H1 (cell line): ENCODE measurements at regions not wholly inside any gene's neighbourhood (a gene's known extent, or its start where the extent isn't known, plus 50 kb on each side); places are given as distances from the start of the nearest gene placed in this dataset.

Experiments used
- CTCF ChIA-PET: fragments of 300-600 bp; sonication (Branson Sonifier 250); formaldehyde crosslinking; loops from one replicate; lab custom pipeline; 2021; ENCODE audit not compliant: partially characterized antibody; lab: Charles Lee
- POLR2A ChIA-PET: fragments of 300-600 bp; sonication (Branson Sonifier 250); formaldehyde crosslinking; loops from one replicate; lab custom pipeline; 2021; ENCODE audit warnings: inconsistent platforms; ENCODE audit not compliant: partially characterized antibody; lab: Charles Lee
- DNase-seq, 2 experiments: peaks; one replicate each; pipeline versions ENCODE4 v3.0.0 to v3.0.0-alpha.2; 2010 to 2022; ENCODE audit warnings: low spot score in 2 of 2, low read depth in 1 of 2, mixed read lengths in 1 of 2
- FAIRE-seq: peaks from 2 replicates; lab custom pipeline; 2011; peaks lifted over from hg19 to GRCh38; lab: Jason Lieb, UNC
- H2AFZ ChIP-seq: 2 replicates; pipeline ENCODE4 v1.8.1; 2012; ENCODE audit warnings: low read length, inconsistent platforms
- H2AK5ac ChIP-seq: 2 replicates; pipeline ENCODE4 v1.6.1; 2013; ENCODE audit warnings: low read depth, low read length
- H2BK120ac ChIP-seq: replicated peaks from 2 replicates; pipeline ENCODE3; 2013; ENCODE audit warnings: low read depth, low read length, inconsistent platforms
- H2BK12ac ChIP-seq: 2 replicates; pipeline ENCODE4 v1.6.1; 2013; ENCODE audit warnings: low read depth, low read length
- H2BK15ac ChIP-seq: 2 replicates; pipeline ENCODE4 v1.6.1; 2013; ENCODE audit warnings: low read length
- H2BK20ac ChIP-seq: 2 replicates; pipeline ENCODE4 v1.6.1; 2013; ENCODE audit warnings: low read length
- H2BK5ac ChIP-seq: 2 replicates; pipeline ENCODE4 v1.6.1; 2013; ENCODE audit warnings: low read depth, low read length
- H3K14ac ChIP-seq: 2 replicates; pipeline ENCODE4 v1.6.1; 2013; ENCODE audit warnings: inconsistent platforms; ENCODE audit not compliant: insufficient read length
- H3K18ac ChIP-seq: 2 replicates; pipeline ENCODE4 v1.6.1; 2013; ENCODE audit warnings: low read length; ENCODE audit errors: extremely low read depth
- H3K23ac ChIP-seq: 2 replicates; pipeline ENCODE4 v1.6.1; 2013; ENCODE audit warnings: inconsistent platforms; ENCODE audit not compliant: insufficient read length
- H3K23me2 ChIP-seq: 2 replicates; pipeline ENCODE4 v1.6.1; 2013; ENCODE audit warnings: low read depth, low read length
- H3K27ac ChIP-seq: 2 replicates; pipeline ENCODE4 v1.6.1; 2011; ENCODE audit warnings: low read depth, low read length, inconsistent platforms
- H3K27me3 ChIP-seq, 4 experiments: replicated peaks in 1 of 4; 1 replicate in 1 of 4; 2 replicates in 3 of 4; pipeline versions ENCODE4 v1.6.1 to v1.8.1; 2011 to 2013; ENCODE audit warnings: low read length in 3 of 4, mild to moderate bottlenecking in 3 of 4, inconsistent platforms in 2 of 4, mixed read lengths in 2 of 4, moderate library complexity in 1 of 4; ENCODE audit not compliant: control insufficient read depth in 3 of 4, insufficient read depth in 3 of 4; ENCODE audit errors: extremely low read depth in 1 of 4
- H3K36me3 ChIP-seq, 4 experiments: 2 replicates each; pipeline versions ENCODE4 v1.6.1 to v1.8.1; 2011 to 2013; ENCODE audit warnings: mild to moderate bottlenecking in 4 of 4, low read length in 3 of 4, moderate library complexity in 2 of 4, control low read depth in 1 of 4, inconsistent platforms in 1 of 4; ENCODE audit not compliant: insufficient read depth in 4 of 4, control insufficient read depth in 2 of 4
- H3K4ac ChIP-seq: replicated peaks from 2 replicates; pipeline ENCODE3; 2013; ENCODE audit warnings: low read length, low read depth, mixed read lengths, inconsistent platforms; ENCODE audit not compliant: insufficient read length
- H3K4me1 ChIP-seq, 4 experiments: replicated peaks in 1 of 4; 1 replicate in 1 of 4; 2 replicates in 3 of 4; pipeline versions ENCODE4 v1.6.1 to v1.8.1; 2011 to 2013; ENCODE audit warnings: low read length in 3 of 4, inconsistent platforms in 2 of 4, mixed read lengths in 1 of 4; ENCODE audit not compliant: insufficient read depth in 4 of 4, control insufficient read depth in 3 of 4
- H3K4me2 ChIP-seq, 2 experiments: 2 replicates each; pipeline versions ENCODE4 v1.6.1 to v1.8.1; 2011 to 2013; ENCODE audit warnings: low read depth in 2 of 2, low read length in 2 of 2, control low read depth in 1 of 2, inconsistent platforms in 1 of 2, mild to moderate bottlenecking in 1 of 2; ENCODE audit not compliant: insufficient read depth in 1 of 2
- H3K4me3 ChIP-seq, 4 experiments: fragments of 200-600, 300-600 bp in 1 of 4; sonication (generic), shearing (Covaris generic), sonication (Bioruptor Twin) in 1 of 4; 2 replicates each; pipeline versions ENCODE4 v1.5.1 to v1.8.1; 2011 to 2016; ENCODE audit warnings: low read length in 4 of 4, low read depth in 3 of 4, control low read depth in 2 of 4, inconsistent platforms in 2 of 4, mild to moderate bottlenecking in 2 of 4, mixed read lengths in 1 of 4, moderate library complexity in 1 of 4; ENCODE audit not compliant: insufficient read depth in 2 of 4; ENCODE audit errors: extremely low read depth in 1 of 4
- H3K56ac ChIP-seq: replicated peaks from 2 replicates; pipeline ENCODE3; 2013; ENCODE audit warnings: low read depth, mild to moderate bottlenecking, mixed read lengths, low read length, inconsistent platforms; ENCODE audit not compliant: insufficient read length
- H3K79me1 ChIP-seq: 2 replicates; pipeline ENCODE4 v1.6.1; 2013; ENCODE audit warnings: low read depth, low read length, control low read depth
- H3K79me2 ChIP-seq, 2 experiments: 2 replicates each; pipeline versions ENCODE4 v1.6.1 to v1.8.1; 2012 to 2013; ENCODE audit warnings: low read length in 2 of 2, mild to moderate bottlenecking in 2 of 2, inconsistent platforms in 1 of 2; ENCODE audit not compliant: insufficient read depth in 2 of 2, control insufficient read depth in 1 of 2
- H3K9ac ChIP-seq, 4 experiments: replicated peaks in 1 of 4; 1 replicate in 1 of 4; 2 replicates in 3 of 4; pipeline versions ENCODE4 v1.6.1 to v1.8.1; 2011 to 2013; ENCODE audit warnings: low read depth in 3 of 4, low read length in 3 of 4, control low read depth in 2 of 4, mild to moderate bottlenecking in 2 of 4, moderate library complexity in 2 of 4, inconsistent platforms in 1 of 4; ENCODE audit errors: extremely low read depth in 1 of 4
- H3K9me3 ChIP-seq, 2 experiments: 2 replicates each; pipeline versions ENCODE4 v1.6.1 to v1.8.1; 2012 to 2013; ENCODE audit warnings: mild to moderate bottlenecking in 2 of 2, moderate library complexity in 2 of 2, control low read depth in 1 of 2, inconsistent platforms in 1 of 2, low read depth in 1 of 2, low read length in 1 of 2, mixed read lengths in 1 of 2; ENCODE audit not compliant: insufficient read depth in 2 of 2
- H4K20me1 ChIP-seq, 2 experiments: replicated peaks in 1 of 2; 2 replicates each; pipeline versions ENCODE3 to v1.8.1; 2011 to 2013; ENCODE audit warnings: inconsistent platforms in 2 of 2, low read length in 2 of 2, mild to moderate bottlenecking in 1 of 2; ENCODE audit not compliant: insufficient read depth in 2 of 2, control insufficient read depth in 1 of 2
- H4K5ac ChIP-seq: 2 replicates; pipeline ENCODE4 v1.6.1; 2013; ENCODE audit warnings: low read length, low read depth, mixed read lengths, inconsistent platforms; ENCODE audit not compliant: insufficient read length
- H4K8ac ChIP-seq: 2 replicates; pipeline ENCODE4 v1.8.0; 2013; ENCODE audit warnings: mild to moderate bottlenecking, moderate library complexity, low read length, inconsistent platforms; ENCODE audit not compliant: insufficient read depth; ENCODE audit errors: extremely low read depth
- H4K91ac ChIP-seq: replicated peaks from 2 replicates; pipeline ENCODE3; 2013; ENCODE audit warnings: low read length, mixed read lengths, inconsistent platforms; ENCODE audit not compliant: insufficient read length
- CEBPB ChIP-seq: IDR thresholded peaks from 2 replicates; pipeline ENCODE4 v1.6.1; 2012; ENCODE audit warnings: low read depth, low read length
- CTCF ChIP-seq, 3 experiments: IDR thresholded peaks; 1 replicate in 2 of 3; 2 replicates in 1 of 3; pipeline versions ENCODE4 v1.5.1 to v1.6.1; 2011; ENCODE audit warnings: low read length in 3 of 3, mild to moderate bottlenecking in 3 of 3, inconsistent platforms in 2 of 3, low read depth in 1 of 3, moderate library complexity in 1 of 3; ENCODE audit not compliant: insufficient read depth in 1 of 3; ENCODE audit errors: control extremely low read depth in 1 of 3
- HDAC2 ChIP-seq, 2 experiments: fragments of 300-600 bp in 1 of 2; sonication (generic) in 1 of 2; IDR thresholded peaks; 2 replicates each; pipeline ENCODE4 v1.6.1; 2011 to 2012; ENCODE audit warnings: low read depth in 2 of 2, low read length in 2 of 2, mild to moderate bottlenecking in 2 of 2, moderate library complexity in 2 of 2, borderline replicate concordance in 1 of 2, inconsistent platforms in 1 of 2
- HDAC6 ChIP-seq: IDR thresholded peaks from one replicate; pipeline ENCODE4 v1.7.1; 2012; ENCODE audit warnings: low read depth, mild to moderate bottlenecking, inconsistent platforms, low read length, moderate library complexity
- KDM5A ChIP-seq: fragments of 200-600 bp; IDR thresholded peaks from 2 replicates; pipeline ENCODE4 v1.7.1; 2012; ENCODE audit warnings: mild to moderate bottlenecking, low read length, inconsistent platforms, mixed read lengths
- NRF1 ChIP-seq: IDR thresholded peaks from 2 replicates; pipeline ENCODE4 v1.6.1; 2011; ENCODE audit warnings: mild to moderate bottlenecking, low read depth, low read length, improper control_type of control experiment
- POLR2AphosphoS5 ChIP-seq: IDR thresholded peaks from 2 replicates; pipeline ENCODE4 v1.6.1; 2011; ENCODE audit warnings: low read depth, low read length
- SUZ12 ChIP-seq: fragments of 200-600 bp; sonication (generic); IDR thresholded peaks from 2 replicates; pipeline ENCODE4 v1.6.1; 2012; ENCODE audit warnings: mild to moderate bottlenecking, inconsistent platforms, low read length, moderate library complexity, mixed read lengths
- TAF7 ChIP-seq: optimal IDR thresholded peaks from 2 replicates; pipeline ENCODE3; 2011; ENCODE audit warnings: low read depth, mild to moderate bottlenecking, inconsistent platforms, low read length, moderate library complexity, borderline replicate concordance
- WGBS, 2 experiments: shearing (Covaris generic) in 1 of 2; methylation state at CpG; one replicate each; pipeline versions ENCODE4 v1.1.6 to v1.1.7; 2013 to 2015; ENCODE audit warnings: low lambda C conversion rate in 2 of 2, mixed read lengths in 2 of 2, inconsistent platforms in 1 of 2, low coverage in 1 of 2, missing lambda C conversion rate in 1 of 2; ENCODE audit not compliant: insufficient replicate concordance in 2 of 2, insufficient coverage in 1 of 2, insufficient read length in 1 of 2; ENCODE audit errors: extremely low coverage in 1 of 2, missing lambda C conversion rate in 1 of 2; 5-methylcytosine and 5-hydroxymethylcytosine counted together
- TF ChIP-seq, protein P1 (sequence below): IDR thresholded peaks from 2 replicates; pipeline ENCODE4 v1.6.1; 2012; ENCODE audit warnings: inconsistent platforms

- H2BK20ac ChIP-seq: no peak overlapping the region
- no peak overlapping the region for H2BK12ac ChIP-seq
- no peaks in the 10 kb centered on the region for H3K27me3 ChIP-seq
- no peak overlapping the region for H3K4ac ChIP-seq
- H3K4me3 ChIP-seq: no peak overlapping the region
- no peak overlapping the region for H3K14ac ChIP-seq
- H4K20me1 ChIP-seq: no peaks in the 10 kb centered on the region
- H2AK5ac ChIP-seq: no peak overlapping the region
- H3K79me2 ChIP-seq: no peaks in the 10 kb centered on the region
- no peak overlapping the region for H2BK15ac ChIP-seq
- no peak overlapping the region for H3K23ac ChIP-seq
- no peaks in the 10 kb centered on the region for H3K4me1 ChIP-seq
- H2AFZ ChIP-seq: no peak overlapping the region
- H3K36me3 ChIP-seq: no peaks in the 10 kb centered on the region
- POLR2A ChIA-PET: no interaction called here
- H3K23me2 ChIP-seq: no peaks in the 10 kb centered on the region
- H4K5ac ChIP-seq: no peak overlapping the region
- H3K9ac ChIP-seq: no peak overlapping the region
- DNase-seq: no peak
- no peak overlapping the region for H3K4me2 ChIP-seq
- no peaks in the 10 kb centered on the region for H3K79me1 ChIP-seq
- no peak overlapping the region for H3K18ac ChIP-seq
- H4K8ac ChIP-seq: no peak overlapping the region
- H3K9me3 ChIP-seq: peaks cover 2 to 3% of the 10 kb centered on the region in 2 experiments; a peak in 2 of 4 replicates
- H4K91ac ChIP-seq: no peak overlapping the region
- H3K27ac ChIP-seq: no peak overlapping the region
- CTCF ChIA-PET: interaction anchor here (2.2 kb wide), 1 partner anchor 15 kb away, joined by 5 read pairs; no protein-coding TSS in a partner anchor
- WGBS, 2 experiments: 100% methylated on average over 5 of the region's 5 CpGs; no CpG with 5 or more reads in 1 of the 2 experiments
- no peak overlapping the region for H3K56ac ChIP-seq
- H2BK120ac ChIP-seq: no peak overlapping the region
- no peak for FAIRE-seq
- no peak overlapping the region for H2BK5ac ChIP-seq
- TF ChIP-seq HDAC6: no peak
- TF ChIP-seq NRF1: no peak
- TF ChIP-seq, protein P1, sequence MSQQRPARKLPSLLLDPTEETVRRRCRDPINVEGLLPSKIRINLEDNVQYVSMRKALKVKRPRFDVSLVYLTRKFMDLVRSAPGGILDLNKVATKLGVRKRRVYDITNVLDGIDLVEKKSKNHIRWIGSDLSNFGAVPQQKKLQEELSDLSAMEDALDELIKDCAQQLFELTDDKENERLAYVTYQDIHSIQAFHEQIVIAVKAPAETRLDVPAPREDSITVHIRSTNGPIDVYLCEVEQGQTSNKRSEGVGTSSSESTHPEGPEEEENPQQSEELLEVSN: no peak
- no peak for TF ChIP-seq TAF7
- no peak for TF ChIP-seq KDM5A
- TF ChIP-seq CTCF (IDR thresholded peaks at IDR 0.05; ENCODE audit: control extremely low read depth in 1 of 3, insufficient read depth in 1 of 3, low read depth in 1 of 3, low read length in 3 of 3): no peak
- no peak for TF ChIP-seq HDAC2 (IDR thresholded peaks at IDR 0.05; ENCODE audit: borderline replicate concordance in 1 of 2, low read depth in 2 of 2, low read length in 2 of 2)
- no peak for TF ChIP-seq SUZ12
- TF ChIP-seq POLR2AphosphoS5: no peak
- no peak for TF ChIP-seq CEBPB
Observed at GRCh38 chr9:107946364-107947141, 457.0 kb upstream of the KLF4 start.
